Left lung (tissue), 4 donors: ENCODE measurements at regions not wholly inside any gene's neighbourhood (a gene's known extent, or its start where the extent isn't known, plus 50 kb on each side); places are given as distances from the start of the nearest gene placed in this dataset.
"Not testable (repeated sequence)": the region's sequence is repeated elsewhere in the genome, so short reads cannot be mapped to it uniquely, and the experiment has no call there.

Experiments used
- ATAC-seq: fragments of 200-7000 bp; cut with Tn5 transposase; one replicate; pipeline ENCODE4 v1.9.1; 2020; ENCODE audit warnings: moderate library complexity
- DNase-seq, 4 donors: peaks; one replicate each; pipeline ENCODE4 v3.0.0-alpha.2; 2013 to 2020
- H3K27ac ChIP-seq, 2 donors: fragments of 200-600 bp; sonication (generic) in 1 of 2; one replicate each; pipeline versions ENCODE4 v1.5.0 to v1.8.0; 2020 to 2021
- H3K27me3 ChIP-seq, 2 donors: fragments of 200-600 bp; sonication (generic) in 1 of 2; one replicate each; pipeline versions ENCODE4 v1.5.0 to v1.8.0; 2020 to 2021
- H3K36me3 ChIP-seq, 2 donors: fragments of 200-600 bp; sonication (generic) in 1 of 2; one replicate each; pipeline versions ENCODE4 v1.5.0 to v1.8.0; 2020 to 2021
- H3K4me1 ChIP-seq, 2 donors: fragments of 200-600 bp; one replicate each; pipeline ENCODE4 v1.8.0; 2021
- H3K4me3 ChIP-seq, 2 donors: fragments of 200-600 bp; sonication (generic) in 1 of 2; one replicate each; pipeline versions ENCODE4 v1.5.0 to v1.8.0; 2020 to 2021; ENCODE audit warnings: mild to moderate bottlenecking in 1 of 2
- H3K9me3 ChIP-seq, 2 donors: fragments of 200-600 bp; sonication (generic) in 1 of 2; one replicate each; pipeline versions ENCODE4 v1.5.0 to v1.8.0; 2020 to 2021
- intact Hi-C, 2 donors: fragments of 100-400 bp; cut with DNase I; formaldehyde crosslinking; loops; one replicate each; pipeline versions ENCODE4 v1.11.2 to v1.14.2; 2022
- TF ChIP-seq, protein P1 (sequence below), 2 donors: fragments of 200-600 bp; sonication (generic) in 1 of 2; IDR thresholded peaks; one replicate each; pipeline versions ENCODE4 v1.5.0 to v1.8.0; 2021; ENCODE audit warnings: antibody characterized with exemption in 2 of 2
- donor health status: DM: no; HTN: yes; CAD: no.
- donor health status: DM: no; HTN: no; CAD: no.

- ATAC-seq (no peak), DNase-seq (no peak)
- H3K4me1 ChIP-seq, result no peaks in the 10 kb centered on the region
- H3K27me3 ChIP-seq, result no peaks in the 10 kb centered on the region
- no peak overlapping the region for H3K27ac ChIP-seq
- intact Hi-C loops, result no loop called here
- H3K36me3 ChIP-seq, result no peaks in the 10 kb centered on the region
- peaks cover 0 to 10% of the 10 kb centered on the region in 2 donors for H3K9me3 ChIP-seq
- H3K4me3 ChIP-seq, result no peak overlapping the region
- TF ChIP-seq, protein P1, sequence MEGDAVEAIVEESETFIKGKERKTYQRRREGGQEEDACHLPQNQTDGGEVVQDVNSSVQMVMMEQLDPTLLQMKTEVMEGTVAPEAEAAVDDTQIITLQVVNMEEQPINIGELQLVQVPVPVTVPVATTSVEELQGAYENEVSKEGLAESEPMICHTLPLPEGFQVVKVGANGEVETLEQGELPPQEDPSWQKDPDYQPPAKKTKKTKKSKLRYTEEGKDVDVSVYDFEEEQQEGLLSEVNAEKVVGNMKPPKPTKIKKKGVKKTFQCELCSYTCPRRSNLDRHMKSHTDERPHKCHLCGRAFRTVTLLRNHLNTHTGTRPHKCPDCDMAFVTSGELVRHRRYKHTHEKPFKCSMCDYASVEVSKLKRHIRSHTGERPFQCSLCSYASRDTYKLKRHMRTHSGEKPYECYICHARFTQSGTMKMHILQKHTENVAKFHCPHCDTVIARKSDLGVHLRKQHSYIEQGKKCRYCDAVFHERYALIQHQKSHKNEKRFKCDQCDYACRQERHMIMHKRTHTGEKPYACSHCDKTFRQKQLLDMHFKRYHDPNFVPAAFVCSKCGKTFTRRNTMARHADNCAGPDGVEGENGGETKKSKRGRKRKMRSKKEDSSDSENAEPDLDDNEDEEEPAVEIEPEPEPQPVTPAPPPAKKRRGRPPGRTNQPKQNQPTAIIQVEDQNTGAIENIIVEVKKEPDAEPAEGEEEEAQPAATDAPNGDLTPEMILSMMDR (IDR thresholded peaks at IDR 0.05), result no peak
Observed at GRCh38 chr2:57207191-57207590, 839.4 kb upstream of the VRK2 start.

GRCh38 chr2:57209799-57210198, 836.8 kb upstream of the VRK2 start:
- no peaks in the 10 kb centered on the region for H3K27me3 ChIP-seq
- H3K4me1 ChIP-seq, result no peaks in the 10 kb centered on the region
- peaks cover 0 to 7% of the 10 kb centered on the region in 2 donors for H3K9me3 ChIP-seq
- DNase-seq (no peak), ATAC-seq (no peak)
- no peaks in the 10 kb centered on the region for H3K36me3 ChIP-seq
- H3K27ac ChIP-seq, result no peak overlapping the region
- no peak overlapping the region for H3K4me3 ChIP-seq
- TF ChIP-seq, protein P1 (IDR thresholded peaks at IDR 0.05), result no peak
- intact Hi-C loops, result no loop called here

- DNase-seq, result no peak
- intact Hi-C loops, result no loop called here
- Histone ChIP-seq H3K9me3 (peaks cover 0 to 7% of the 10 kb centered on the region in 2 donors), H3K4me3 (no peak overlapping the region), H3K36me3 (no peaks in the 10 kb centered on the region), H3K27ac (no peak overlapping the region), H3K4me1 (no peaks in the 10 kb centered on the region), H3K27me3 (no peaks in the 10 kb centered on the region)
- TF ChIP-seq, protein P1 (IDR thresholded peaks at IDR 0.05), result no peak
- no peak for ATAC-seq
Observed at GRCh38 chr2:57210855-57211254, 835.8 kb upstream of the VRK2 start.

DNA sequence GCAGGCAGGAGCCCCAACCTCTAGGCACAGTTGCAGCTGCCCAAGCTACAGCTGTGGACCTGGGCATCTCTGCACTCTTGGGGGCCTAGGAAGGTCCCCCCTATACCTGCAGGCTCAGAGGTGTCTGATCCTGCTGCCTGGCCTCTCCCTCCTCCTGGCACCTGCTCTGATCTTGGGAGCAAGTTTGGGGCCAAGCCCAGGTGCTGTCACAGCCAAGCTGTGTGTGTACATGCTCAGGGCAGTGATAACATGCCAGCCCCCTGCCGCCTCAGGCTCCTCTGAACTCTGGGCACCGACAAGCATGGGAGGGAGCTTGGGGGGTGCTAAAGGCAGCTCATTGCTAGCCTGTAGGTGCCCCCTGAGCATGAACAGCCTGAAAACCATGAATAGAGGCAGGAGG, 829.6 kb upstream of the VRK2 start:
- ATAC-seq (no peak), DNase-seq (peak in 1 of 4 donors; percentile 31)
- H3K36me3 ChIP-seq, result no peaks in the 10 kb centered on the region
- H3K27me3 ChIP-seq, result no peaks in the 10 kb centered on the region
- intact Hi-C loops, result no loop called here
- TF ChIP-seq, protein P1 (IDR thresholded peaks at IDR 0.05), result no peak
- H3K27ac ChIP-seq, result no peak overlapping the region
- no peak overlapping the region for H3K4me3 ChIP-seq
- peaks cover 0 to 45% of the 10 kb centered on the region in 2 donors for H3K9me3 ChIP-seq
- no peaks in the 10 kb centered on the region for H3K4me1 ChIP-seq

- ATAC-seq (no peak), DNase-seq (peak in 1 of 4 donors; percentile 38)
- TF ChIP-seq, protein P1 (IDR thresholded peaks at IDR 0.05), result no peak
- intact Hi-C loops, result no loop called here
- Histone ChIP-seq H3K27me3 (no peaks in the 10 kb centered on the region), H3K4me3 (no peak overlapping the region), H3K4me1 (no peaks in the 10 kb centered on the region), H3K36me3 (no peaks in the 10 kb centered on the region), H3K27ac (no peak overlapping the region), H3K9me3 (peaks cover 0 to 45% of the 10 kb centered on the region in 2 donors)
Observed at GRCh38 chr2:57218206-57218605, 828.4 kb upstream of the VRK2 start.

- intact Hi-C loops, DNase-seq, ATAC-seq, H3K4me1 ChIP-seq, H3K9me3 ChIP-seq, H3K36me3 ChIP-seq, H3K4me3 ChIP-seq, H3K27me3 ChIP-seq, H3K27ac ChIP-seq: not testable (repeated sequence)
Observed at GRCh38 chr2:57229706-57230105, 816.9 kb upstream of the VRK2 start.

GRCh38 chr2:57232341-57232740, 814.3 kb upstream of the VRK2 start:
- H3K27me3 ChIP-seq, H3K36me3 ChIP-seq, ATAC-seq, DNase-seq, H3K4me3 ChIP-seq, H3K9me3 ChIP-seq, intact Hi-C loops, H3K27ac ChIP-seq, H3K4me1 ChIP-seq: not testable (repeated sequence)

GRCh38 chr2:57251495-57251894, 795.1 kb upstream of the VRK2 start:
- ATAC-seq, DNase-seq, H3K36me3 ChIP-seq, intact Hi-C loops, H3K4me1 ChIP-seq, H3K27ac ChIP-seq, H3K27me3 ChIP-seq, H3K4me3 ChIP-seq: not testable (repeated sequence)
- peaks cover 0 to 32% of the 10 kb centered on the region in 2 donors for H3K9me3 ChIP-seq

- intact Hi-C loops, ATAC-seq, H3K4me1 ChIP-seq, H3K27ac ChIP-seq, H3K27me3 ChIP-seq, H3K36me3 ChIP-seq, H3K4me3 ChIP-seq, DNase-seq: not testable (repeated sequence)
- peaks cover 0 to 35% of the 10 kb centered on the region in 2 donors for H3K9me3 ChIP-seq
Observed at GRCh38 chr2:57276408-57276807, 770.2 kb upstream of the VRK2 start.
